Lung (tissue), 11 donors: ENCODE measurements at regions not wholly inside any gene's neighbourhood (a gene's known extent, or its start where the extent isn't known, plus 50 kb on each side); places are given as distances from the start of the nearest gene placed in this dataset.

Source experiments
- ATAC-seq: fragments of 200-7000 bp; cut with Tn5 transposase; one replicate; pipeline ENCODE4 v1.9.1; 2020; ENCODE audit warnings: moderate number of reproducible peaks; ENCODE audit not compliant: insufficient read depth, low FRiP score
- DNase-seq, 3 donors: peaks; one replicate each; pipeline ENCODE4 v3.0.0-alpha.2; 2013 to 2017
- H3K27ac ChIP-seq, 2 donors: one replicate each; pipeline ENCODE4 v1.5.1; 2013; ENCODE audit warnings: mild to moderate bottlenecking in 2 of 2, moderate library complexity in 2 of 2, control low read depth in 1 of 2, inconsistent platforms in 1 of 2, low read depth in 1 of 2, low read length in 1 of 2
- H3K27me3 ChIP-seq, 3 donors: one replicate each; pipeline ENCODE4 v1.5.1; 2013; ENCODE audit warnings: low read length in 2 of 3; ENCODE audit not compliant: control insufficient read depth in 3 of 3, insufficient read depth in 3 of 3
- H3K36me3 ChIP-seq, 4 donors: one replicate each; pipeline ENCODE4 v1.5.1; 2013; ENCODE audit warnings: low read length in 4 of 4, mild to moderate bottlenecking in 1 of 4, moderate library complexity in 1 of 4; ENCODE audit not compliant: control insufficient read depth in 4 of 4, insufficient read depth in 4 of 4
- H3K4me1 ChIP-seq, 5 donors: one replicate each; pipeline ENCODE4 v1.5.1; 2013; ENCODE audit warnings: low read length in 5 of 5, mild to moderate bottlenecking in 2 of 5, moderate library complexity in 1 of 5; ENCODE audit not compliant: control insufficient read depth in 5 of 5, insufficient read depth in 5 of 5
- H3K4me3 ChIP-seq: one replicate; pipeline ENCODE4 v1.5.1; 2013; ENCODE audit warnings: mild to moderate bottlenecking, control low read depth, moderate library complexity
- H3K9ac ChIP-seq, 2 donors: one replicate each; pipeline ENCODE4 v1.5.1; 2013; ENCODE audit warnings: low read length in 2 of 2, control low read depth in 1 of 2; ENCODE audit not compliant: insufficient read depth in 1 of 2
- H3K9me3 ChIP-seq, 4 donors: one replicate each; pipeline ENCODE4 v1.5.1; 2013; ENCODE audit warnings: low read length in 3 of 4, mild to moderate bottlenecking in 1 of 4, moderate library complexity in 1 of 4; ENCODE audit not compliant: control insufficient read depth in 4 of 4, insufficient read depth in 3 of 4
- WGBS, 2 donors: extraction: QIAGEN DNeasy Blood & Tissue Kit; methylation state at CpG; one replicate each; pipeline ENCODE4 v1.1.7; 2013; 5-methylcytosine and 5-hydroxymethylcytosine counted together
- TF ChIP-seq, protein P1 (sequence below): IDR thresholded peaks from 2 replicates; pipeline ENCODE4 v1.5.1; 2012; ENCODE audit warnings: mild to moderate bottlenecking; ENCODE audit errors: control extremely low read depth, extremely low read depth
- donor health status: control.
- donor health status: control.
- donor health status: Bipolar disorder and iron deficiency.
- donor health status: healthy.
- donor health status: DM: yes; HTN: yes; CAD: no.

DNA sequence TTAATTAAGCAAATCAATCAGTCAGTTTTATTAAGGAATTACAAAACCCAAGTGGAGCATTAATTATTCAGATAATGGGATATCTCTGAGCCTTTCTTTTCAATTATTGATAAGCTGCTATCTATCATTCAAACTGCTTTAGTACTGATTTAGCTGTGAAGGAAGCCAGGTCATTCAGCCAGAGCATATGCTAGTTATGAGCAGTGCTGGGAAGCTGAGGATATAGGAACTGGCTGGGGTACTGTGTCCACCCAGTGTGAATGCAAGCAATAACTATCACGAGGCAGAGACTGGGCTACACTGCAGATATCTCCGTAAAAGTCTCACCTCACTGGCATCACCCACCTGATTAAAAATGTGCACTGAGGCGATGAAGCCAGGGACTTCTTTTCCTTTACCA lies 496.7 kb upstream of the PIK3C3 start:
- Histone ChIP-seq H3K4me3 (no peak overlapping the region), H3K9me3 (peaks cover 0 to 1% (median 0%) of the 10 kb centered on the region in 4 donors), H3K36me3 (no peaks in the 10 kb centered on the region), H3K27me3 (no peaks in the 10 kb centered on the region), H3K9ac (no peak overlapping the region), H3K27ac (no peak overlapping the region), H3K4me1 (no peaks in the 10 kb centered on the region)
- TF ChIP-seq, protein P1, sequence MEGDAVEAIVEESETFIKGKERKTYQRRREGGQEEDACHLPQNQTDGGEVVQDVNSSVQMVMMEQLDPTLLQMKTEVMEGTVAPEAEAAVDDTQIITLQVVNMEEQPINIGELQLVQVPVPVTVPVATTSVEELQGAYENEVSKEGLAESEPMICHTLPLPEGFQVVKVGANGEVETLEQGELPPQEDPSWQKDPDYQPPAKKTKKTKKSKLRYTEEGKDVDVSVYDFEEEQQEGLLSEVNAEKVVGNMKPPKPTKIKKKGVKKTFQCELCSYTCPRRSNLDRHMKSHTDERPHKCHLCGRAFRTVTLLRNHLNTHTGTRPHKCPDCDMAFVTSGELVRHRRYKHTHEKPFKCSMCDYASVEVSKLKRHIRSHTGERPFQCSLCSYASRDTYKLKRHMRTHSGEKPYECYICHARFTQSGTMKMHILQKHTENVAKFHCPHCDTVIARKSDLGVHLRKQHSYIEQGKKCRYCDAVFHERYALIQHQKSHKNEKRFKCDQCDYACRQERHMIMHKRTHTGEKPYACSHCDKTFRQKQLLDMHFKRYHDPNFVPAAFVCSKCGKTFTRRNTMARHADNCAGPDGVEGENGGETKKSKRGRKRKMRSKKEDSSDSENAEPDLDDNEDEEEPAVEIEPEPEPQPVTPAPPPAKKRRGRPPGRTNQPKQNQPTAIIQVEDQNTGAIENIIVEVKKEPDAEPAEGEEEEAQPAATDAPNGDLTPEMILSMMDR = no peak
- DNase-seq = no peak
- WGBS, 2 donors = 75 to 92% methylated on average over 3 of the region's 3 CpGs
- no peak for ATAC-seq

GRCh38 chr18:41457765-41458326 lies 497.2 kb upstream of the PIK3C3 start:
- TF ChIP-seq, protein P1 = no peak
- no peak overlapping the region for H3K27ac ChIP-seq
- H3K9ac ChIP-seq = no peak overlapping the region
- no peaks in the 10 kb centered on the region for H3K4me1 ChIP-seq
- DNase-seq (no peak), ATAC-seq (no peak)
- 76 to 79% methylated on average over 13 of the region's 13 CpGs for WGBS, 2 donors
- H3K27me3 ChIP-seq = no peaks in the 10 kb centered on the region
- no peak overlapping the region for H3K4me3 ChIP-seq
- no peaks in the 10 kb centered on the region for H3K36me3 ChIP-seq
- peaks cover 0 to 1% (median 0%) of the 10 kb centered on the region in 4 donors for H3K9me3 ChIP-seq

GRCh38 chr18:41456831-41457230 lies 498.2 kb upstream of the PIK3C3 start:
- Histone ChIP-seq H3K9me3 (peaks cover 0 to 1% (median 0%) of the 10 kb centered on the region in 4 donors), H3K36me3 (no peaks in the 10 kb centered on the region), H3K27me3 (no peaks in the 10 kb centered on the region), H3K27ac (no peak overlapping the region), H3K4me3 (no peak overlapping the region), H3K4me1 (no peaks in the 10 kb centered on the region), H3K9ac (no peak overlapping the region)
- no peak for DNase-seq
- WGBS, 2 donors = 87 to 88% methylated on average over 4 of the region's 4 CpGs
- TF ChIP-seq, protein P1 = no peak
- ATAC-seq = no peak

DNA sequence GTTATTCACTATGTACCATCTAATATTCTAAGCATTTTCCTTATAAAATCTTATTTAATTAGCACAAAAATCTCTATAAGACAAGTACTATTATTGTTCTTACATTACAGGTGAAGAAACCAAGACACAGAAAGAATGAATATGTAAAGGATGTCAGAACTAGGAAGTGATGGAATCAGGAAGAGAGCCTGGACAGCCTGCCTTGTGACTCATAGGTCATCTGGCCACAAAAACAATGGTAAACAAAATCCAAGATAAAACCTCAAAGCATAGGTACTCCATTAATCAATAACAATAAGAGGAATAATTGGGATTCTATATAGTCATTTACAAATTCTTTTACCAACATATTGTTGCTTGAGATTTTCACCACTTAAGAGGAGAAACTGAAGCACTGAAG lies 505.4 kb upstream of the PIK3C3 start:
- H3K9ac ChIP-seq = no peak overlapping the region
- no peak for DNase-seq
- H3K27me3 ChIP-seq = no peaks in the 10 kb centered on the region
- H3K4me3 ChIP-seq = no peak overlapping the region
- TF ChIP-seq, protein P1 = no peak
- no peak overlapping the region for H3K27ac ChIP-seq
- H3K36me3 ChIP-seq = no peaks in the 10 kb centered on the region
- no peaks in the 10 kb centered on the region for H3K9me3 ChIP-seq
- ATAC-seq = no peak
- no peaks in the 10 kb centered on the region for H3K4me1 ChIP-seq
